ENCODE measurements at regions not wholly inside any gene's neighbourhood (a gene's known extent, or its start where the extent isn't known, plus 50 kb on each side); places are given as distances from the start of the nearest gene placed in this dataset.

GRCh38 chr10:94232711-94233383, 129.9 kb downstream of the NOC3L start:
- no peak for DNase-seq
- Histone ChIP-seq H3K27me3 (no peaks in the 10 kb centered on the region), H3K4me3 (ENCODE audit: low read depth, low read length) (no peak overlapping the region), H3K4me1 (peaks cover 10% of the 10 kb centered on the region), H3K9me3 (peaks cover 3% of the 10 kb centered on the region), H3K36me3 (no peaks in the 10 kb centered on the region)
- TF ChIP-seq CTCF (IDR thresholded peaks at IDR 0.05; ENCODE audit: low read depth, low read length): no peak

GRCh38 chr10:94235461-94235860, 127.3 kb downstream of the NOC3L start:
- no peaks in the 10 kb centered on the region for H3K27me3 ChIP-seq
- peaks cover 21% of the 10 kb centered on the region for H3K4me1 ChIP-seq
- no peak overlapping the region for H3K4me3 ChIP-seq (ENCODE audit: low read depth, low read length)
- H3K36me3 ChIP-seq: no peaks in the 10 kb centered on the region
- no peaks in the 10 kb centered on the region; the same call in 1 of the 2 replicates for H3K9me3 ChIP-seq
- TF ChIP-seq CTCF (IDR thresholded peaks at IDR 0.05; ENCODE audit: low read depth, low read length): no peak
- no peak for DNase-seq

- no peak for DNase-seq
- H3K4me3 ChIP-seq (ENCODE audit: low read depth, low read length): no peak overlapping the region
- H3K9me3 ChIP-seq: no peaks in the 10 kb centered on the region; the same call in 1 of the 2 replicates
- H3K36me3 ChIP-seq: no peaks in the 10 kb centered on the region
- H3K27me3 ChIP-seq: no peaks in the 10 kb centered on the region
- no peak for TF ChIP-seq CTCF (IDR thresholded peaks at IDR 0.05; ENCODE audit: low read depth, low read length)
- peaks cover 24% of the 10 kb centered on the region for H3K4me1 ChIP-seq
Observed at GRCh38 chr10:94238006-94238617, 124.6 kb downstream of the NOC3L start.

- no peaks in the 10 kb centered on the region for H3K27me3 ChIP-seq
- no peaks in the 10 kb centered on the region; the same call in 1 of the 2 replicates for H3K9me3 ChIP-seq
- no peak overlapping the region for H3K4me3 ChIP-seq (ENCODE audit: low read depth, low read length)
- no peak for TF ChIP-seq CTCF (IDR thresholded peaks at IDR 0.05; ENCODE audit: low read depth, low read length)
- peaks cover 24% of the 10 kb centered on the region for H3K4me1 ChIP-seq
- no peaks in the 10 kb centered on the region for H3K36me3 ChIP-seq
- peak; percentile 24 for DNase-seq
Observed at GRCh38 chr10:94239696-94240095, 123.0 kb downstream of the NOC3L start.

GRCh38 chr10:94240491-94240890, 122.2 kb downstream of the NOC3L start:
- Histone ChIP-seq H3K9me3 (no peaks in the 10 kb centered on the region; the same call in 1 of the 2 replicates), H3K4me3 (ENCODE audit: low read depth, low read length) (no peak overlapping the region), H3K27me3 (no peaks in the 10 kb centered on the region), H3K4me1 (peaks cover 24% of the 10 kb centered on the region), H3K36me3 (no peaks in the 10 kb centered on the region)
- no peak for DNase-seq
- TF ChIP-seq CTCF (IDR thresholded peaks at IDR 0.05; ENCODE audit: low read depth, low read length): no peak

- peak; percentile 41 for DNase-seq
- peaks cover 24% of the 10 kb centered on the region for H3K4me1 ChIP-seq
- H3K4me3 ChIP-seq (ENCODE audit: low read depth, low read length): no peak overlapping the region
- no peaks in the 10 kb centered on the region; the same call in 1 of the 2 replicates for H3K9me3 ChIP-seq
- TF ChIP-seq CTCF (IDR thresholded peaks at IDR 0.05; ENCODE audit: low read depth, low read length): no peak
- no peaks in the 10 kb centered on the region for H3K27me3 ChIP-seq
- no peaks in the 10 kb centered on the region for H3K36me3 ChIP-seq
Observed at GRCh38 chr10:94240901-94241300, 121.8 kb downstream of the NOC3L start.
